Astrocyte (in vitro differentiated cells and primary cell): ENCODE measurements at regions not wholly inside any gene's neighbourhood (a gene's known extent, or its start where the extent isn't known, plus 50 kb on each side); places are given as distances from the start of the nearest gene placed in this dataset.

ENCODE experiments used
- CTCF ChIP-seq: IDR thresholded peaks from 2 replicates; pipeline ENCODE4 v1.5.1; 2011; ENCODE audit warnings: low read depth, mild to moderate bottlenecking, inconsistent platforms, low read length, moderate library complexity; ENCODE audit not compliant: insufficient read depth
- EZH2 ChIP-seq: IDR thresholded peaks from 2 replicates; pipeline ENCODE4 v1.6.1; 2012; ENCODE audit warnings: mild to moderate bottlenecking, low read length, inconsistent platforms; ENCODE audit not compliant: insufficient read depth

DNA sequence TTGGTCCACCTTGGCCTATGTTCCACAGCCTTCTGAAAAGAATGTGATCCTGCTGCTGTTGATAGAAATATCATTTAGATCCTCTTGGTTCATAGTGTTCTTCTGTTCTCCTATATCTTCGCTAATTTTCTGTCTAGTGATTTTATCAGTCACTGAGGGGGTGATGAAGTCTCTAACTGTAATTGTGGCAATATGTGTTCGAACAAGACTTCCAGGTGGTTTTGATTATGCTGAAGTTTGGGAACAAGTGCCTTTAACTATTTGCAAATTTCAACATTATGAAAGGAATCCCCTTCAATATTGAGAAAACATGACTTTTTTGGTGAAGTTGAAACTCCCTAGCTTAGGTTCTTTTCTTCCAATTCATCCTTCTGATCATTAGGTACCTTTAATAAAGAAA lies 140.4 kb downstream of the MTX2 start:
- TF ChIP-seq CTCF (no peak), EZH2 (no peak)
